MM.1S (cell line): ENCODE measurements at regions not wholly inside any gene's neighbourhood (a gene's known extent, or its start where the extent isn't known, plus 50 kb on each side); places are given as distances from the start of the nearest gene placed in this dataset.

ENCODE experiments used
- CTCF ChIP-seq: fragments of 300-600 bp; sonication (generic); IDR thresholded peaks from 2 replicates; pipeline ENCODE4 v1.5.1; 2016; ENCODE audit warnings: antibody characterized with exemption, low read length, mixed read lengths
- EZH2 ChIP-seq: fragments of 300-600 bp; sonication (generic); optimal IDR thresholded peaks from 2 replicates; pipeline ENCODE3; 2017; ENCODE audit warnings: low read depth, mild to moderate bottlenecking, antibody characterized with exemption, low read length, mixed read lengths

- TF ChIP-seq CTCF, result no peak
- no peak for TF ChIP-seq EZH2
Observed at GRCh38 chr2:10517351-10518043, 69.4 kb upstream of the ODC1 start.
